Activated B cell treated with CpG ODN at 0.5 μM for 24 hours (primary cell): ENCODE measurements at regions not wholly inside any gene's neighbourhood (a gene's known extent, or its start where the extent isn't known, plus 50 kb on each side); places are given as distances from the start of the nearest gene placed in this dataset.

Experiments used
- ATAC-seq: fragments of 200-7000 bp; cut with Tn5 transposase; one replicate; pipeline ENCODE4 v1.10.0; 2021; ENCODE audit warnings: low read depth, mild to moderate bottlenecking, moderate library complexity
- CTCF ChIA-PET: fragments of 350-600 bp; sonication (Branson Sonifier 250); formaldehyde crosslinking; loops from one replicate; lab custom pipeline; 2021; ENCODE audit warnings: antibody characterized with exemption; lab: Charles Lee
- POLR2A ChIA-PET: fragments of 350-600 bp; sonication (Branson Sonifier 250); formaldehyde crosslinking; loops from one replicate; lab custom pipeline; 2021; ENCODE audit warnings: antibody characterized with exemption; lab: Charles Lee
- DNase-seq: peaks from one replicate; pipeline ENCODE4 v3.0.0; 2022
- H3K27ac Mint-ChIP-seq: one replicate; pipeline ENCODE4 v1.8.0; 2020; ENCODE audit warnings: mixed read lengths
- H3K27me3 Mint-ChIP-seq: one replicate; pipeline ENCODE4 v1.8.0; 2021; ENCODE audit warnings: mixed read lengths
- H3K36me3 Mint-ChIP-seq: one replicate; pipeline ENCODE4 v1.8.0; 2021; ENCODE audit warnings: low read depth, mixed read lengths
- H3K4me1 Mint-ChIP-seq: one replicate; pipeline ENCODE4 v1.8.0; 2021; ENCODE audit warnings: mixed read lengths
- H3K4me3 Mint-ChIP-seq: one replicate; pipeline ENCODE4 v1.8.0; 2020; ENCODE audit warnings: mild to moderate bottlenecking, mixed read lengths
- H3K9me3 Mint-ChIP-seq: one replicate; pipeline ENCODE4 v1.8.0; 2020; ENCODE audit warnings: mixed read lengths
- CTCF ChIP-seq: fragments of 200-600 bp; IDR thresholded peaks from one replicate; pipeline ENCODE4 v1.8.0; 2022; ENCODE audit warnings: antibody characterized with exemption, mild to moderate bottlenecking
- intact Hi-C: fragments of 100-400 bp; cut with micrococcal nuclease; formaldehyde crosslinking; loops from one replicate; pipeline ENCODE4 v1.15.1; 2024

- ATAC-seq, result no peak
- ChIA-PET CTCF (no interaction called here), POLR2A (no interaction called here)
- H3K4me3 Mint-ChIP-seq, result no peak overlapping the region
- intact Hi-C loops, result no loop called here
- TF ChIP-seq CTCF, result no peak
- no peaks in the 10 kb centered on the region for H3K27me3 Mint-ChIP-seq
- H3K4me1 Mint-ChIP-seq, result no peaks in the 10 kb centered on the region
- peaks cover 3% of the 10 kb centered on the region for H3K9me3 Mint-ChIP-seq
- no peaks in the 10 kb centered on the region for H3K36me3 Mint-ChIP-seq
- no peak for DNase-seq
- H3K27ac Mint-ChIP-seq, result no peak overlapping the region
Observed at GRCh38 chr1:238549137-238549536, 658.4 kb upstream of the ZP4 start.

- no peak overlapping the region for H3K4me3 Mint-ChIP-seq
- H3K36me3 Mint-ChIP-seq, result no peaks in the 10 kb centered on the region
- TF ChIP-seq CTCF, result no peak
- no peak for DNase-seq
- ATAC-seq, result no peak
- H3K9me3 Mint-ChIP-seq, result peaks cover 3% of the 10 kb centered on the region
- POLR2A ChIA-PET, result no interaction called here
- CTCF ChIA-PET, result no interaction called here
- no peak overlapping the region for H3K27ac Mint-ChIP-seq
- H3K4me1 Mint-ChIP-seq, result no peaks in the 10 kb centered on the region
- intact Hi-C loops, result no loop called here
- H3K27me3 Mint-ChIP-seq, result no peaks in the 10 kb centered on the region
Observed at GRCh38 chr1:238546118-238546517, 655.4 kb upstream of the ZP4 start.

- no peaks in the 10 kb centered on the region for H3K36me3 Mint-ChIP-seq
- CTCF ChIA-PET, result no interaction called here
- no peaks in the 10 kb centered on the region for H3K4me1 Mint-ChIP-seq
- H3K27ac Mint-ChIP-seq, result no peak overlapping the region
- no peak for TF ChIP-seq CTCF
- intact Hi-C loops, result no loop called here
- no peak for ATAC-seq
- POLR2A ChIA-PET, result no interaction called here
- peaks cover 2% of the 10 kb centered on the region for H3K9me3 Mint-ChIP-seq
- H3K27me3 Mint-ChIP-seq, result no peaks in the 10 kb centered on the region
- H3K4me3 Mint-ChIP-seq, result no peak overlapping the region
- no peak for DNase-seq
Observed at GRCh38 chr1:238537641-238538040, 646.9 kb upstream of the ZP4 start.

GRCh38 chr1:238530209-238530851 lies 639.6 kb upstream of the ZP4 start:
- POLR2A ChIA-PET, result no interaction called here
- H3K4me1 Mint-ChIP-seq, result no peaks in the 10 kb centered on the region
- H3K4me3 Mint-ChIP-seq, result no peak overlapping the region
- no peak for DNase-seq
- intact Hi-C loops, result no loop called here
- no peak for TF ChIP-seq CTCF
- no peak for ATAC-seq
- H3K9me3 Mint-ChIP-seq, result no peaks in the 10 kb centered on the region
- no peaks in the 10 kb centered on the region for H3K27me3 Mint-ChIP-seq
- H3K27ac Mint-ChIP-seq, result no peak overlapping the region
- CTCF ChIA-PET, result no interaction called here
- no peaks in the 10 kb centered on the region for H3K36me3 Mint-ChIP-seq

GRCh38 chr1:238517711-238518110 lies 627.0 kb upstream of the ZP4 start:
- CTCF ChIA-PET, result no interaction called here
- ATAC-seq (no peak), DNase-seq (no peak)
- peaks cover 9% of the 10 kb centered on the region for H3K9me3 Mint-ChIP-seq
- no peak for TF ChIP-seq CTCF
- no peaks in the 10 kb centered on the region for H3K36me3 Mint-ChIP-seq
- POLR2A ChIA-PET, result no interaction called here
- no peak overlapping the region for H3K27ac Mint-ChIP-seq
- no peak overlapping the region for H3K4me3 Mint-ChIP-seq
- intact Hi-C loops, result no loop called here
- no peaks in the 10 kb centered on the region for H3K27me3 Mint-ChIP-seq
- H3K4me1 Mint-ChIP-seq, result no peaks in the 10 kb centered on the region
